ENCODE measurements at regions not wholly inside any gene's neighbourhood (a gene's known extent, or its start where the extent isn't known, plus 50 kb on each side); places are given as distances from the start of the nearest gene placed in this dataset.
A peak's percentile ranks its signal among the peaks of the same experiment; 100 is the strongest.

DNA sequence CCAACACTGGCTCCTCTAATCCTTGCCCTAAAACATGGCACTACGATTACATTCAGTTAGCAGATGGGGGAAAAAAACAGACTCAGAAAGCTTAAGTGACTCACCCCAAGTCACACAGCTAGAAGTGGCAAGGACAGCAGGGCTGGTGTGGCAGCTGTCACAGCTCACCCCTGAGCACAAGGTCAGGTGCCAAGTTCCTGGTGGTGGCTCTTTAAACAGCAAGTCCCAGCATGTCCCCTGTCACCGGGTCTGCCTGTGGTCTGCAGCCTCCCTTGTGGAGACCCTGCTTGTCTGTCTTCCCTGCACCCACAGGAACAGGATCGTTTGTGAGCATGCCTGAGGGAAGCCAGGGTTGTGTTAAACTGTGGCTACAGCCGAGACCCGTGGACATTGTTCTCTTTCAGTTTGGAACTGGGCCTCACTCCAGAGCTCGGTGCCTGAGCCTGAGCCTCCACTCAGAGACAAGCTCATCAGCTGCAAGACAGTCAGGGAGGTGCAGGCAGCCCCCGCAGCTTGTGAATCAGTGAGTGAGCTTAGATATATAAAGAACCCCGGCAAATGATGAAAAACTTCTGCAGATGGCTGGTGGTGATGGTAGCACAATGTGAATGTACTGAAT is 260.8 kb downstream of the BCOR start:
- Histone ChIP-seq H3K27me3 (ENCODE audit: insufficient read depth, low read depth) (no peaks in the 10 kb centered on the region), H3K27ac (no peak overlapping the region), H3K36me3 (ENCODE audit: insufficient read depth) (no peaks in the 10 kb centered on the region), H3K4me1 (ENCODE audit: low read depth, poor library complexity, severe bottlenecking) (no peaks in the 10 kb centered on the region), H4K20me1 (ENCODE audit: insufficient read depth) (no peaks in the 10 kb centered on the region), H2AFZ (ENCODE audit: low read depth) (no peak overlapping the region), H3K4me2 (no peak overlapping the region), H3K4me3 (IDR thresholded peaks at IDR 0.05; ENCODE audit: insufficient read depth, low read depth, low read length) (no peak overlapping the region), H3K79me2 (ENCODE audit: insufficient read depth, low read depth) (no peaks in the 10 kb centered on the region), H3K9ac (no peak overlapping the region)
- TF ChIP-seq, protein P1, sequence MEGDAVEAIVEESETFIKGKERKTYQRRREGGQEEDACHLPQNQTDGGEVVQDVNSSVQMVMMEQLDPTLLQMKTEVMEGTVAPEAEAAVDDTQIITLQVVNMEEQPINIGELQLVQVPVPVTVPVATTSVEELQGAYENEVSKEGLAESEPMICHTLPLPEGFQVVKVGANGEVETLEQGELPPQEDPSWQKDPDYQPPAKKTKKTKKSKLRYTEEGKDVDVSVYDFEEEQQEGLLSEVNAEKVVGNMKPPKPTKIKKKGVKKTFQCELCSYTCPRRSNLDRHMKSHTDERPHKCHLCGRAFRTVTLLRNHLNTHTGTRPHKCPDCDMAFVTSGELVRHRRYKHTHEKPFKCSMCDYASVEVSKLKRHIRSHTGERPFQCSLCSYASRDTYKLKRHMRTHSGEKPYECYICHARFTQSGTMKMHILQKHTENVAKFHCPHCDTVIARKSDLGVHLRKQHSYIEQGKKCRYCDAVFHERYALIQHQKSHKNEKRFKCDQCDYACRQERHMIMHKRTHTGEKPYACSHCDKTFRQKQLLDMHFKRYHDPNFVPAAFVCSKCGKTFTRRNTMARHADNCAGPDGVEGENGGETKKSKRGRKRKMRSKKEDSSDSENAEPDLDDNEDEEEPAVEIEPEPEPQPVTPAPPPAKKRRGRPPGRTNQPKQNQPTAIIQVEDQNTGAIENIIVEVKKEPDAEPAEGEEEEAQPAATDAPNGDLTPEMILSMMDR (conservative IDR thresholded peaks at IDR 0.05; ENCODE audit: low read depth, low read length) = no peak

- H3K4me3 ChIP-seq (IDR thresholded peaks at IDR 0.05; ENCODE audit: insufficient read depth, low read depth, low read length) = no peak overlapping the region
- TF ChIP-seq, protein P1 (conservative IDR thresholded peaks at IDR 0.05; ENCODE audit: low read depth, low read length) = no peak
- H3K79me2 ChIP-seq (ENCODE audit: insufficient read depth, low read depth) = no peaks in the 10 kb centered on the region
- no peaks in the 10 kb centered on the region for H3K27me3 ChIP-seq (ENCODE audit: insufficient read depth, low read depth)
- no peak overlapping the region for H3K4me2 ChIP-seq
- no peaks in the 10 kb centered on the region for H3K36me3 ChIP-seq (ENCODE audit: insufficient read depth)
- H3K27ac ChIP-seq = no peak overlapping the region
- no peaks in the 10 kb centered on the region for H4K20me1 ChIP-seq (ENCODE audit: insufficient read depth)
- no peak overlapping the region for H2AFZ ChIP-seq (ENCODE audit: low read depth)
- H3K9ac ChIP-seq = no peak overlapping the region
- H3K4me1 ChIP-seq (ENCODE audit: low read depth, poor library complexity, severe bottlenecking) = no peaks in the 10 kb centered on the region
Measured at GRCh38 chrX:39837688-39838087, 260.1 kb downstream of the BCOR start.

DNA sequence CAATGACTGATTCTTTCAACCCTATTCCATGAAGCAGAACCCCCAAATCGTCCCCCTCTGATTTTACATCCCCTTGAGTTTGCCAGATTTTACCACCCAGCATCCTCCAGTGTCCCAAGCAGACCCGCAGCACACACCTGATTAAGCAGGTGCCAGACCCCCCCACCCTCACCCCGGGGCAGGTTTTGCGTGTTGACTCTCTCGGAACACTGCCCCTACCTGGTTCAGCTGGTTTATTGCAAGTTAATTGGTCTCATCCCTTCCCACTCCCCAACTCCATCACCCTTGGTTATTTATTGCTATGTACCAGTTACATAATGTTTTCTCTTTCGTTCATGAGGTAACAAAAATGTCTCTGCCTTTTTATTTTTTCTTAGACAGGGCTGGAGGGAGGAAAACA is 258.4 kb downstream of the BCOR start:
- no peak overlapping the region for H3K4me2 ChIP-seq
- no peaks in the 10 kb centered on the region for H3K79me2 ChIP-seq (ENCODE audit: insufficient read depth, low read depth)
- no peak overlapping the region for H3K27ac ChIP-seq
- TF ChIP-seq, protein P1 (conservative IDR thresholded peaks at IDR 0.05; ENCODE audit: low read depth, low read length) = 0 out of 2 replicates have a peak, but pooled peaks have one; percentile 16
- no peaks in the 10 kb centered on the region for H3K4me1 ChIP-seq (ENCODE audit: low read depth, poor library complexity, severe bottlenecking)
- no peak overlapping the region for H3K4me3 ChIP-seq (IDR thresholded peaks at IDR 0.05; ENCODE audit: insufficient read depth, low read depth, low read length)
- H2AFZ ChIP-seq (ENCODE audit: low read depth) = no peak overlapping the region
- no peaks in the 10 kb centered on the region for H4K20me1 ChIP-seq (ENCODE audit: insufficient read depth)
- no peaks in the 10 kb centered on the region for H3K36me3 ChIP-seq (ENCODE audit: insufficient read depth)
- H3K9ac ChIP-seq = no peak overlapping the region
- H3K27me3 ChIP-seq (ENCODE audit: insufficient read depth, low read depth) = no peaks in the 10 kb centered on the region

- Histone ChIP-seq H4K20me1 (ENCODE audit: insufficient read depth) (no peaks in the 10 kb centered on the region), H3K4me3 (IDR thresholded peaks at IDR 0.05; ENCODE audit: insufficient read depth, low read depth, low read length) (no peak overlapping the region), H2AFZ (ENCODE audit: low read depth) (no peak overlapping the region), H3K9ac (no peak overlapping the region), H3K79me2 (ENCODE audit: insufficient read depth, low read depth) (no peaks in the 10 kb centered on the region), H3K4me2 (no peak overlapping the region), H3K27ac (no peak overlapping the region), H3K27me3 (ENCODE audit: insufficient read depth, low read depth) (no peaks in the 10 kb centered on the region), H3K36me3 (ENCODE audit: insufficient read depth) (no peaks in the 10 kb centered on the region), H3K4me1 (ENCODE audit: low read depth, poor library complexity, severe bottlenecking) (no peaks in the 10 kb centered on the region)
- TF ChIP-seq, protein P1 (conservative IDR thresholded peaks at IDR 0.05; ENCODE audit: low read depth, low read length) = no peak
Measured at GRCh38 chrX:39840133-39840532, 257.6 kb downstream of the BCOR start.
